HEK293T (cell line): ENCODE measurements at regions not wholly inside any gene's neighbourhood (a gene's known extent, or its start where the extent isn't known, plus 50 kb on each side); places are given as distances from the start of the nearest gene placed in this dataset.

ENCODE experiments used
- ARNT ChIP-seq: fragments of 450-650 bp; IDR thresholded peaks from 2 replicates; pipeline ENCODE4 v1.6.1; 2017; ENCODE audit warnings: mild to moderate bottlenecking
- BHLHE40 ChIP-seq: fragments of 450-650 bp; IDR thresholded peaks from 2 replicates; pipeline ENCODE4 v1.6.1; 2016; ENCODE audit warnings: mild to moderate bottlenecking, moderate library complexity, borderline replicate concordance
- CTBP1 ChIP-seq: fragments of 450-650 bp; IDR thresholded peaks from 2 replicates; pipeline ENCODE4 v1.6.1; 2016; ENCODE audit warnings: borderline replicate concordance
- FOXA1 ChIP-seq: fragments of 450-650 bp; IDR thresholded peaks from 2 replicates; pipeline ENCODE4 v1.6.1; 2016; ENCODE audit warnings: mild to moderate bottlenecking
- FOXK2 ChIP-seq: fragments of 450-650 bp; IDR thresholded peaks from 2 replicates; pipeline ENCODE4 v1.6.1; 2016; ENCODE audit warnings: mild to moderate bottlenecking
- FOXM1 ChIP-seq: fragments of 450-650 bp; IDR thresholded peaks from 2 replicates; pipeline ENCODE4 v1.6.1; 2017; ENCODE audit warnings: mild to moderate bottlenecking, borderline replicate concordance
- HDGF ChIP-seq: fragments of 450-650 bp; IDR thresholded peaks from 2 replicates; pipeline ENCODE4 v1.6.1; 2017; ENCODE audit warnings: antibody characterized with exemption, borderline replicate concordance
- L3MBTL2 ChIP-seq: fragments of 450-650 bp; conservative IDR thresholded peaks from 2 replicates; pipeline ENCODE4 v1.6.1; 2016; ENCODE audit warnings: mild to moderate bottlenecking
- LEF1 ChIP-seq: fragments of 450-650 bp; IDR thresholded peaks from 2 replicates; pipeline ENCODE4 v1.6.1; 2017; ENCODE audit warnings: mild to moderate bottlenecking, borderline replicate concordance
- PKNOX1 ChIP-seq: fragments of 450-650 bp; IDR thresholded peaks from 2 replicates; pipeline ENCODE4 v1.6.1; 2016
- SP1 ChIP-seq: fragments of 450-650 bp; IDR thresholded peaks from 2 replicates; pipeline ENCODE4 v1.6.1; 2017
- SUZ12 ChIP-seq: fragments of 450-650 bp; IDR thresholded peaks from 2 replicates; pipeline ENCODE4 v1.6.1; 2016; ENCODE audit warnings: mild to moderate bottlenecking
- ZNF384 ChIP-seq: fragments of 450-650 bp; IDR thresholded peaks from 2 replicates; pipeline ENCODE4 v1.6.1; 2016

GRCh38 chr1:182195733-182196132 is 134.2 kb upstream of the ZNF648 start:
- TF ChIP-seq SP1 (no peak), ARNT (no peak), FOXA1 (no peak), FOXK2 (no peak), ZNF384 (no peak), BHLHE40 (no peak), L3MBTL2 (no peak), SUZ12 (no peak), HDGF (no peak), CTBP1 (no peak), FOXM1 (no peak), PKNOX1 (no peak), LEF1 (no peak)
